ENCODE measurements at regions not wholly inside any gene's neighbourhood (a gene's known extent, or its start where the extent isn't known, plus 50 kb on each side); places are given as distances from the start of the nearest gene placed in this dataset.

DNA sequence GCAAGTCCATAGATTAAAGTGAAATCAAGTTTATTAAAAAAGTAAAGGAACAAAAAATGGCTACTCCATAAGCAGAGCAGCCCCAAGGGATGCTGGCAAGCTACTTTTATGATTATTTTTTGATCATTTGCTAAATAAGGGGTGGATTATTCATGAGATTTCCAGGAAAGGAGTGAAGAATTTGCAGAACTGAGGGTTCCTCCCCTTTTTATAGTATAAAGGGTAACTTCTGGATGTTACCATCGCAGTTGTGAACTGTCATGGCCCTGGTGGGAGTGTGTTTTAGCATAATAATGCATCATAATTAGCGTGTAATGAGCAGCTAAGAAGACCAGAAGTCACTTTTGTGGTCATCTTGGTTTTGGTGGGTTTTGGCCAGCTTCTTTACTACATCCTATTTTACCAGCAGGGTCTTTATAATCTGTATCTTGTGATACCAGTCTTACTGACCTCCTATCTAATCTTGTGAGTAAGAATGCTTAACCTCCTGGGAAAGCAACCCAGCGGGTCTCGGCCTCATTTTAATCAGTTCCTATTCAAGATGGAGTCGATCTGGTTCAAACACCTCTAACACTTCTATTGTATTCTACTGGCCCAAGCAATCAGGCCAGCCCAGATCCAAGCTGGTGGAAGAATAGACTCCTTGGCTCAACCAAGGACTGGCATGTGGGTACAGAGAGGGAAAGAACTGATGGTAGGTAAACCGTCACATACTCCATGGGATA is 87.9 kb upstream of the NPSR1 start:
- WGBS (ENCODE audit: extremely low coverage, insufficient read length, low lambda C conversion rate), result no CpG with 5 or more reads among the region's 6 CpGs
- H3K9me3 Mint-ChIP-seq, result peaks cover 6 to 12% of the 10 kb centered on the region in 2 experiments
- no peaks in the 10 kb centered on the region for H3K79me2 ChIP-seq (ENCODE audit: insufficient read depth, low read length)
- no peak overlapping the region for H3K27ac Mint-ChIP-seq
- no peak overlapping the region for H2BK12ac ChIP-seq (ENCODE audit: insufficient read length, low read depth, low read length)
- no peak overlapping the region for H3K27ac ChIP-seq (ENCODE audit: insufficient read length, low read depth, low read length)
- no peak overlapping the region for H2BK15ac ChIP-seq (ENCODE audit: low read depth, low read length)
- peaks cover 0 to 3% (median under 1%) of the 10 kb centered on the region in 3 experiments; a peak in 2 of 7 replicates for H3K36me3 Mint-ChIP-seq (ENCODE audit: insufficient read depth in 1 of 3, low read depth in 3 of 3)
- H3T11ph ChIP-seq (ENCODE audit: low read length), result no peak overlapping the region
- H2BK20ac ChIP-seq (ENCODE audit: low read depth, low read length, poor library complexity, severe bottlenecking), result no peak overlapping the region
- no peak overlapping the region for H4K5ac ChIP-seq (ENCODE audit: insufficient read length, low read depth, low read length)
- no peak overlapping the region for H3K56ac ChIP-seq (ENCODE audit: insufficient read length, low read depth, low read length)
- H3K4me1 Mint-ChIP-seq, result peaks cover 13 to 18% of the 10 kb centered on the region in 2 experiments
- no peaks in the 10 kb centered on the region for H3K79me1 ChIP-seq (ENCODE audit: insufficient read depth, low read depth, low read length, poor library complexity, severe bottlenecking)
- H4K91ac ChIP-seq (ENCODE audit: insufficient read length, low read depth, low read length), result no peak overlapping the region
- H3K27me3 Mint-ChIP-seq (ENCODE audit: low read depth), result no peaks in the 10 kb centered on the region; the same call in 1 of the 2 replicates
- H3K18ac ChIP-seq (ENCODE audit: insufficient read length, low read depth, low read length), result no peak overlapping the region
- no peak for DNase-seq
- H3K4me1 ChIP-seq (ENCODE audit: insufficient read depth, low read length), result no peaks in the 10 kb centered on the region; the same call in 1 of the 2 replicates
- H4K20me1 ChIP-seq (ENCODE audit: control insufficient read depth, insufficient read depth, insufficient read length), result no peaks in the 10 kb centered on the region
- no peaks in the 10 kb centered on the region for H3K27me3 ChIP-seq (ENCODE audit: insufficient read depth, low read length)
- H4K8ac ChIP-seq (replicated peaks; ENCODE audit: insufficient read length, low read depth, low read length), result no peak overlapping the region
- H2AK5ac ChIP-seq (ENCODE audit: insufficient read length, low read length), result no peak overlapping the region
- H3K9me3 ChIP-seq (ENCODE audit: control insufficient read depth, low read depth, low read length), result peaks cover 4% of the 10 kb centered on the region
- H2BK5ac ChIP-seq (ENCODE audit: insufficient read length, low read length), result no peak overlapping the region
- TF ChIP-seq, protein P1, sequence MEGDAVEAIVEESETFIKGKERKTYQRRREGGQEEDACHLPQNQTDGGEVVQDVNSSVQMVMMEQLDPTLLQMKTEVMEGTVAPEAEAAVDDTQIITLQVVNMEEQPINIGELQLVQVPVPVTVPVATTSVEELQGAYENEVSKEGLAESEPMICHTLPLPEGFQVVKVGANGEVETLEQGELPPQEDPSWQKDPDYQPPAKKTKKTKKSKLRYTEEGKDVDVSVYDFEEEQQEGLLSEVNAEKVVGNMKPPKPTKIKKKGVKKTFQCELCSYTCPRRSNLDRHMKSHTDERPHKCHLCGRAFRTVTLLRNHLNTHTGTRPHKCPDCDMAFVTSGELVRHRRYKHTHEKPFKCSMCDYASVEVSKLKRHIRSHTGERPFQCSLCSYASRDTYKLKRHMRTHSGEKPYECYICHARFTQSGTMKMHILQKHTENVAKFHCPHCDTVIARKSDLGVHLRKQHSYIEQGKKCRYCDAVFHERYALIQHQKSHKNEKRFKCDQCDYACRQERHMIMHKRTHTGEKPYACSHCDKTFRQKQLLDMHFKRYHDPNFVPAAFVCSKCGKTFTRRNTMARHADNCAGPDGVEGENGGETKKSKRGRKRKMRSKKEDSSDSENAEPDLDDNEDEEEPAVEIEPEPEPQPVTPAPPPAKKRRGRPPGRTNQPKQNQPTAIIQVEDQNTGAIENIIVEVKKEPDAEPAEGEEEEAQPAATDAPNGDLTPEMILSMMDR (conservative IDR thresholded peaks at IDR 0.05), result no peak
- no peak overlapping the region for H2AFZ ChIP-seq (ENCODE audit: low read length)
- H3K4me2 ChIP-seq (ENCODE audit: insufficient read depth, insufficient read length, low read length), result no peak overlapping the region
- no peak overlapping the region for H3K9ac ChIP-seq (ENCODE audit: extremely low read depth, insufficient read length, low read length)
- H3K14ac ChIP-seq (ENCODE audit: insufficient read depth, low read length), result no peak overlapping the region
- H3K23me2 ChIP-seq (ENCODE audit: insufficient read length, low read depth, low read length, poor library complexity, severe bottlenecking), result no peaks in the 10 kb centered on the region
- H3K4me3 Mint-ChIP-seq, result no peak overlapping the region
- H2BK120ac ChIP-seq (ENCODE audit: low read depth, low read length, poor library complexity, severe bottlenecking), result no peak overlapping the region
- H3K23ac ChIP-seq (ENCODE audit: insufficient read length, low read depth, low read length), result no peak overlapping the region
- H3K4ac ChIP-seq (ENCODE audit: low read depth, low read length), result no peak overlapping the region

Measured in H9 (cell line).